ENCODE measurements at regions not wholly inside any gene's neighbourhood (a gene's known extent, or its start where the extent isn't known, plus 50 kb on each side); places are given as distances from the start of the nearest gene placed in this dataset.
"Not testable (repeated sequence)": the region's sequence is repeated elsewhere in the genome, so short reads cannot be mapped to it uniquely, and the experiment has no call there.

GRCh38 chr21:35716876-35717565, 343.3 kb downstream of the SETD4 start:
- ATAC-seq (ENCODE audit: low FRiP score in 2 of 2) (no peak), DNase-seq (no peak)
- Histone ChIP-seq H3K4me3 (no peak overlapping the region), H3K27me3 (no peaks in the 10 kb centered on the region), H3K9me3 (no peaks in the 10 kb centered on the region), H3K4me1 (no peaks in the 10 kb centered on the region), H3K27ac (no peak overlapping the region), H3K36me3 (no peaks in the 10 kb centered on the region)
- no peak for TF ChIP-seq EP300 (IDR thresholded peaks at IDR 0.05)
- no peak for TF ChIP-seq POLR2AphosphoS5 (IDR thresholded peaks at IDR 0.05)
- TF ChIP-seq CTCF (IDR thresholded peaks at IDR 0.05), result no peak
- no peak for TF ChIP-seq POLR2A (IDR thresholded peaks at IDR 0.05)
- WGBS, 2 donors, result 41 to 45% methylated on average over 2 of the region's 2 CpGs

- DNase-seq (no peak), ATAC-seq (ENCODE audit: low FRiP score in 2 of 2) (no peak)
- H3K9me3 ChIP-seq, result no peaks in the 10 kb centered on the region
- 56 to 70% methylated on average over 2 of the region's 2 CpGs for WGBS, 2 donors
- H3K27me3 ChIP-seq, result no peaks in the 10 kb centered on the region
- H3K36me3 ChIP-seq, result no peaks in the 10 kb centered on the region
- no peak for TF ChIP-seq EP300 (IDR thresholded peaks at IDR 0.05)
- no peak for TF ChIP-seq POLR2A (IDR thresholded peaks at IDR 0.05)
- no peak for TF ChIP-seq CTCF (IDR thresholded peaks at IDR 0.05)
- no peak for TF ChIP-seq POLR2AphosphoS5 (IDR thresholded peaks at IDR 0.05)
- H3K4me3 ChIP-seq, result no peak overlapping the region
- no peak overlapping the region for H3K27ac ChIP-seq
- H3K4me1 ChIP-seq, result no peaks in the 10 kb centered on the region
These were observed 346.4 kb downstream of the SETD4 start for GRCh38 chr21:35713914-35714313.

- no peak overlapping the region for H3K4me3 ChIP-seq
- no peaks in the 10 kb centered on the region for H3K4me1 ChIP-seq
- no peak overlapping the region for H3K27ac ChIP-seq
- no peaks in the 10 kb centered on the region for H3K9me3 ChIP-seq
- WGBS, 2 donors, result 100% methylated on average over 2 of the region's 2 CpGs; no CpG with 5 or more reads in 1 of the 2 donors
- H3K27me3 ChIP-seq, result no peaks in the 10 kb centered on the region
- ATAC-seq (ENCODE audit: low FRiP score in 2 of 2) (no peak), DNase-seq (no peak)
- no peak for TF ChIP-seq CTCF (IDR thresholded peaks at IDR 0.05)
- TF ChIP-seq POLR2A (IDR thresholded peaks at IDR 0.05), result no peak
- no peak for TF ChIP-seq POLR2AphosphoS5 (IDR thresholded peaks at IDR 0.05)
- no peak for TF ChIP-seq EP300 (IDR thresholded peaks at IDR 0.05)
- H3K36me3 ChIP-seq, result no peaks in the 10 kb centered on the region
These were observed 348.7 kb downstream of the SETD4 start for GRCh38 chr21:35711661-35712060.

GRCh38 chr21:35711213-35711612, 349.1 kb downstream of the SETD4 start:
- Histone ChIP-seq H3K27me3 (no peaks in the 10 kb centered on the region), H3K4me1 (no peaks in the 10 kb centered on the region), H3K4me3 (no peak overlapping the region), H3K27ac (no peak overlapping the region), H3K36me3 (no peaks in the 10 kb centered on the region), H3K9me3 (no peaks in the 10 kb centered on the region)
- DNase-seq (no peak), ATAC-seq (ENCODE audit: low FRiP score in 2 of 2) (no peak)
- 78 to 79% methylated on average over 3 of the region's 3 CpGs for WGBS, 2 donors
- TF ChIP-seq POLR2AphosphoS5 (IDR thresholded peaks at IDR 0.05) (no peak), POLR2A (IDR thresholded peaks at IDR 0.05) (no peak), CTCF (IDR thresholded peaks at IDR 0.05) (no peak), EP300 (IDR thresholded peaks at IDR 0.05) (no peak)

- H3K36me3 ChIP-seq; H3K4me1 ChIP-seq; H3K9me3 ChIP-seq; H3K4me3 ChIP-seq; DNase-seq; ATAC-seq (ENCODE audit: low FRiP score in 2 of 2); H3K27ac ChIP-seq; H3K27me3 ChIP-seq: not testable (repeated sequence)
- WGBS, 2 donors, result 30 to 85% methylated on average over 3 of the region's 3 CpGs
These were observed 350.3 kb downstream of the SETD4 start for GRCh38 chr21:35709990-35710389.

All from upper lobe of left lung (tissue), 6 donors.